Lung (tissue), 11 donors: ENCODE measurements at regions not wholly inside any gene's neighbourhood (a gene's known extent, or its start where the extent isn't known, plus 50 kb on each side); places are given as distances from the start of the nearest gene placed in this dataset.
"Not testable (repeated sequence)": the region's sequence is repeated elsewhere in the genome, so short reads cannot be mapped to it uniquely, and the experiment has no call there.

Source experiments
- ATAC-seq: fragments of 200-7000 bp; cut with Tn5 transposase; one replicate; pipeline ENCODE4 v1.9.1; 2020; ENCODE audit warnings: moderate number of reproducible peaks; ENCODE audit not compliant: insufficient read depth, low FRiP score
- DNase-seq, 3 donors: peaks; one replicate each; pipeline ENCODE4 v3.0.0-alpha.2; 2013 to 2017
- H3K27ac ChIP-seq, 2 donors: one replicate each; pipeline ENCODE4 v1.5.1; 2013; ENCODE audit warnings: mild to moderate bottlenecking in 2 of 2, moderate library complexity in 2 of 2, control low read depth in 1 of 2, inconsistent platforms in 1 of 2, low read depth in 1 of 2, low read length in 1 of 2
- H3K27me3 ChIP-seq, 3 donors: one replicate each; pipeline ENCODE4 v1.5.1; 2013; ENCODE audit warnings: low read length in 2 of 3; ENCODE audit not compliant: control insufficient read depth in 3 of 3, insufficient read depth in 3 of 3
- H3K36me3 ChIP-seq, 4 donors: one replicate each; pipeline ENCODE4 v1.5.1; 2013; ENCODE audit warnings: low read length in 4 of 4, mild to moderate bottlenecking in 1 of 4, moderate library complexity in 1 of 4; ENCODE audit not compliant: control insufficient read depth in 4 of 4, insufficient read depth in 4 of 4
- H3K4me1 ChIP-seq, 5 donors: one replicate each; pipeline ENCODE4 v1.5.1; 2013; ENCODE audit warnings: low read length in 5 of 5, mild to moderate bottlenecking in 2 of 5, moderate library complexity in 1 of 5; ENCODE audit not compliant: control insufficient read depth in 5 of 5, insufficient read depth in 5 of 5
- H3K4me3 ChIP-seq: one replicate; pipeline ENCODE4 v1.5.1; 2013; ENCODE audit warnings: mild to moderate bottlenecking, control low read depth, moderate library complexity
- H3K9ac ChIP-seq, 2 donors: one replicate each; pipeline ENCODE4 v1.5.1; 2013; ENCODE audit warnings: low read length in 2 of 2, control low read depth in 1 of 2; ENCODE audit not compliant: insufficient read depth in 1 of 2
- H3K9me3 ChIP-seq, 4 donors: one replicate each; pipeline ENCODE4 v1.5.1; 2013; ENCODE audit warnings: low read length in 3 of 4, mild to moderate bottlenecking in 1 of 4, moderate library complexity in 1 of 4; ENCODE audit not compliant: control insufficient read depth in 4 of 4, insufficient read depth in 3 of 4
- WGBS, 2 donors: extraction: QIAGEN DNeasy Blood & Tissue Kit; methylation state at CpG; one replicate each; pipeline ENCODE4 v1.1.7; 2013; 5-methylcytosine and 5-hydroxymethylcytosine counted together
- TF ChIP-seq, protein P1 (sequence below): IDR thresholded peaks from 2 replicates; pipeline ENCODE4 v1.5.1; 2012; ENCODE audit warnings: mild to moderate bottlenecking; ENCODE audit errors: control extremely low read depth, extremely low read depth
- donor health status: control.
- donor health status: control.
- donor health status: Bipolar disorder and iron deficiency.
- donor health status: healthy.
- donor health status: DM: yes; HTN: yes; CAD: no.

DNA sequence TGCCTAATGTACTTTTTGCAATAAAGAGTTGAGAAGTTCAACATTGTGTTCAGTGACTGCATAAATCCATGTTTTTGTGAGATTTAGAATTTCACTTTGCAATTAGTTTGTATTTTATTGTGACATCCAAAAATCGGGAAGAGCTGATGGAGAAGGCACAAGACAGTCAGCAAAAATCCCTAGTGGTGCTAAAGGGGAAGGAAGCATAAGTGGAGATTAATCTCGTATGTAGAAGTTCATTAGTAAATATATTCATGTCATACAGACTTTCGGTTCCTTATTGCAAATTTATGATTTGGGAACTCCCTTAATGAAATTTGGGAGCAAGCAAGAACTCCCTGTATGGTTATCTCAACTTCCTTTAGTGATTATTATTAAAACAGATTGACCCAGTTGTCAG, 57.8 kb upstream of the SLC39A8 start:
- peaks cover 0 to 2% (median 0%) of the 10 kb centered on the region in 3 donors for H3K27me3 ChIP-seq
- 38 to 68% methylated on average over 3 of the region's 3 CpGs for WGBS, 2 donors
- peak; percentile 25 for ATAC-seq
- no peak for DNase-seq
- TF ChIP-seq, protein P1, sequence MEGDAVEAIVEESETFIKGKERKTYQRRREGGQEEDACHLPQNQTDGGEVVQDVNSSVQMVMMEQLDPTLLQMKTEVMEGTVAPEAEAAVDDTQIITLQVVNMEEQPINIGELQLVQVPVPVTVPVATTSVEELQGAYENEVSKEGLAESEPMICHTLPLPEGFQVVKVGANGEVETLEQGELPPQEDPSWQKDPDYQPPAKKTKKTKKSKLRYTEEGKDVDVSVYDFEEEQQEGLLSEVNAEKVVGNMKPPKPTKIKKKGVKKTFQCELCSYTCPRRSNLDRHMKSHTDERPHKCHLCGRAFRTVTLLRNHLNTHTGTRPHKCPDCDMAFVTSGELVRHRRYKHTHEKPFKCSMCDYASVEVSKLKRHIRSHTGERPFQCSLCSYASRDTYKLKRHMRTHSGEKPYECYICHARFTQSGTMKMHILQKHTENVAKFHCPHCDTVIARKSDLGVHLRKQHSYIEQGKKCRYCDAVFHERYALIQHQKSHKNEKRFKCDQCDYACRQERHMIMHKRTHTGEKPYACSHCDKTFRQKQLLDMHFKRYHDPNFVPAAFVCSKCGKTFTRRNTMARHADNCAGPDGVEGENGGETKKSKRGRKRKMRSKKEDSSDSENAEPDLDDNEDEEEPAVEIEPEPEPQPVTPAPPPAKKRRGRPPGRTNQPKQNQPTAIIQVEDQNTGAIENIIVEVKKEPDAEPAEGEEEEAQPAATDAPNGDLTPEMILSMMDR, result no peak
- no peaks in the 10 kb centered on the region for H3K36me3 ChIP-seq
- no peak overlapping the region for H3K9ac ChIP-seq
- no peak overlapping the region for H3K27ac ChIP-seq
- no peaks in the 10 kb centered on the region for H3K9me3 ChIP-seq
- no peak overlapping the region for H3K4me3 ChIP-seq
- H3K4me1 ChIP-seq, result no peaks in the 10 kb centered on the region

DNA sequence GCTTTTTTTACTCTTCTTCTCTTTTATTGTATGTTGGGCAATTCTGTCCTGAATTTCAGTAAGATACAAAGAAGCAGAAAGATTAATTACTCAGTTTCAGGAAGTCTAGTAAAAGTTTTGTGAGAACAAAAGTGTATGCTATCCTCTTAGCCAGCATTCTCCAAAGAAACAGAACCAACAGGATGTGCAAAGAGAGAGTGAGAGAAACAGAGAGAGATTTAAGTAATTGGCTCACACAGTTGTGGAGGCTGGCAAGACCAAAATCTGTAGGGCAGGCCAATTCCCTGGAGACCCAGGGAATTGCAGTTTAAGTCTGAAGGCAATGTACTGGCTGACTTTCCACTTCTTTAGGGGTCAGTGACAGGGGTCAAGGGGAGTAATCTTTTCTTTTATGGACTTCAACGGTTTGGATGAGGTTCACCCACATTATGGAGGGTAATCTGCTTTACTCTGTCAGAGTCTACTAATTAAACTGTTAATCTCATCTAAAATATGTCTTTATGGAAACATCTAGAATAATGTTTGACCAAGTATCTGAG, 59.2 kb upstream of the SLC39A8 start:
- H3K27ac ChIP-seq, result no peak overlapping the region
- no peak for ATAC-seq

DNA sequence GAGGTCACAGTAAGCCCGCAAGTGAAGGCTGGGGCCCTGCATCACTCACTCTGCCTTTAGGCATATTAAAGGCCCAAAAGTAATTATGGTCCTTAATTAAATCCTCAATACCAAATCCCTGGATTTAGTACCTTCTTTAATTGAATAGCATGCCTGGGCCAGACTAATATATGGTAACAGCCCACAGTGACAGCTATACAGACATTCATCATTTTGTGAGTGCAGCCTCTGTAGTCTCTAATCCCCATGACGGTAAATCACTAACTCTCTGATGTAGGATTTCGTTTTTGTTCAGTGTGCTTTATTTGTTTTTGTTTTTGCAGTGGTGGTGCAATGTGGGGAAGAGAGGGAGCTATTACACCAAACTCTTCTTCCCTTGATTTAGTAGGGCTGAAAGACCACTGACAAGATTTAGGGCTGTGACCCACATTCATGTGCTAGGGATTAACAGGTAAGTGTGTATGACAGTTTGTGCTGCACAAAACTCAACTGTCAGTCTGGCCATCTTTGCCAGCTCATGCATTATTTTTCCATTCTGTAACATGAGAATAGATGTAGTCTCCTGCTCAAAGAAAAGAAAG, 60.6 kb upstream of the SLC39A8 start:
- TF ChIP-seq, protein P1, result no peak
- no peak overlapping the region for H3K4me3 ChIP-seq
- ATAC-seq (no peak), DNase-seq (no peak)
- no peaks in the 10 kb centered on the region for H3K9me3 ChIP-seq
- H3K36me3 ChIP-seq, result no peaks in the 10 kb centered on the region
- H3K4me1 ChIP-seq, result no peaks in the 10 kb centered on the region
- no peak overlapping the region for H3K9ac ChIP-seq
- 87 to 90% methylated on average over 3 of the region's 3 CpGs for WGBS, 2 donors
- no peaks in the 10 kb centered on the region for H3K27me3 ChIP-seq
- no peak overlapping the region for H3K27ac ChIP-seq

More for the DNA sequence above, 59.2 kb upstream of the SLC39A8 start:
- Histone ChIP-seq H3K4me1 (no peaks in the 10 kb centered on the region), H3K4me3 (no peak overlapping the region), H3K27me3 (peaks cover 0 to under 1% (median 0%) of the 10 kb centered on the region in 3 donors), H3K9ac (no peak overlapping the region), H3K9me3 (no peaks in the 10 kb centered on the region), H3K36me3 (no peaks in the 10 kb centered on the region)
- peak in 1 of 3 donors; percentile 8 for DNase-seq
- TF ChIP-seq, protein P1, result no peak
- WGBS, 2 donors, result 46 to 53% methylated on average over 1 of the region's 1 CpG

DNA sequence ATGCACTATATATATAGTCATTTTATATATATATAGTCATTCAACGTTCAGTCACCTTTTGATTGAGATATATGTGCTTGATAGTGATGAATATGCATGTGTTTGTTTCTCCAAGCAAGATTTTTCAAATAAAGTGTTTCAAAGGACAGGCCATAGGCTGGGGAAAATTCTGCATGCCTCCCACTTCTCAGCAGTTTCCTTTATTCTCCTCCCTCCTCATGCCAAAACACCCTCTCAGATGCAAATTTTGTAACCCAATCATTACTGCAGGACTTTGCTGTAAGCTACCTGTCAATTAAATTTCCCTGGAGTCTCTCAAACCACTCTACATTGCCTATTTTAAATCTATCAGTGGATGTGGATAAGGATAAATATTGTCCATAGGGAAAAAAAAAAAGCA, 65.6 kb upstream of the SLC39A8 start:
- not testable (repeated sequence) for H3K36me3 ChIP-seq, DNase-seq, H3K27ac ChIP-seq, H3K4me3 ChIP-seq, H3K4me1 ChIP-seq, H3K9me3 ChIP-seq, H3K27me3 ChIP-seq, ATAC-seq, H3K9ac ChIP-seq
- 88 to 98% methylated on average over 1 of the region's 1 CpG for WGBS, 2 donors
